Adrenal gland (tissue), 9 donors: ENCODE measurements at regions not wholly inside any gene's neighbourhood (a gene's known extent, or its start where the extent isn't known, plus 50 kb on each side); places are given as distances from the start of the nearest gene placed in this dataset.
"Not testable (repeated sequence)": the region's sequence is repeated elsewhere in the genome, so short reads cannot be mapped to it uniquely, and the experiment has no call there.

Source experiments
- DNase-seq, 7 donors: peaks; one replicate each; pipeline ENCODE4 v3.0.0-alpha.2; 2019 to 2020
- H3K27ac ChIP-seq, 5 donors: fragments of 200-600 bp; sonication (generic) in 4 of 5; 1 replicate in 3 of 5; 2 replicates in 2 of 5; pipeline versions ENCODE4 v1.5.1 to v1.8.0; 2016 to 2020; ENCODE audit warnings: mild to moderate bottlenecking in 1 of 5
- H3K27me3 ChIP-seq: fragments of 200-600 bp; 2 replicates; pipeline ENCODE4 v1.8.0; 2021
- H3K36me3 ChIP-seq, 2 donors: fragments of 200-600 bp; replicated peaks in 1 of 2; 1 replicate in 1 of 2; 2 replicates in 1 of 2; pipeline versions ENCODE4 v1.5.1 to v1.8.0; 2018 to 2022
- H3K4me1 ChIP-seq, 2 donors: fragments of 200-600 bp; replicated peaks in 1 of 2; 1 replicate in 1 of 2; 2 replicates in 1 of 2; pipeline versions ENCODE4 v1.5.1 to v1.8.0; 2018 to 2021
- H3K4me3 ChIP-seq, 4 donors: fragments of 200-600 bp; sonication (generic) in 3 of 4; one replicate each; pipeline ENCODE4 v1.5.1; 2016 to 2018
- H3K9me3 ChIP-seq, 3 donors: fragments of 200-600 bp; sonication (generic) in 1 of 3; replicated peaks in 1 of 3; 1 replicate in 2 of 3; 2 replicates in 1 of 3; pipeline versions ENCODE4 v1.5.1 to v1.8.0; 2016 to 2021
- CTCF ChIP-seq, 6 experiments: fragments of 450-650 bp in 4 of 6; fragments of 200-600 bp in 2 of 6; sonication (generic) in 1 of 6; IDR thresholded peaks; 1 replicate in 5 of 6; 2 replicates in 1 of 6; pipeline versions ENCODE4 v1.5.1 to v1.8.0; 2016 to 2021; ENCODE audit warnings: antibody characterized with exemption in 6 of 6, mild to moderate bottlenecking in 2 of 6, moderate library complexity in 1 of 6
- POLR2A ChIP-seq, 2 donors: fragments of 450-650 bp; IDR thresholded peaks; one replicate each; pipeline ENCODE4 v1.6.1; 2017; ENCODE audit warnings: antibody characterized with exemption in 2 of 2, mild to moderate bottlenecking in 2 of 2, moderate library complexity in 1 of 2
- WGBS, 4 donors: extraction: QIAGEN DNeasy Blood & Tissue Kit in 2 of 4; methylation state at CpG; one replicate each; pipeline versions ENCODE4 v1.1.5 to v1.1.7; 2013 to 2017; 5-methylcytosine and 5-hydroxymethylcytosine counted together
- intact Hi-C, 2 donors: fragments of 100-400 bp; cut with DNase I; formaldehyde crosslinking; loops; one replicate each; pipeline versions ENCODE4 v1.14.1 to v1.15.0; 2022 to 2023
- donor health status: healthy with polysubstance abuse.
- donor health status: Bipolar disorder and iron deficiency.
- donor health status: DM: yes; HTN: yes; CAD: no.
- donor health status: DM: no; HTN: no; CAD: no.
- donor health status: DM: no; HTN: no; CAD: no.

GRCh38 chr2:182545420-182546167 lies 118.8 kb upstream of the PDE1A start:
- Histone ChIP-seq H3K36me3 (no peaks in the 10 kb centered on the region), H3K27ac (no peak overlapping the region), H3K4me1 (no peaks in the 10 kb centered on the region), H3K4me3 (no peak overlapping the region), H3K9me3 (no peaks in the 10 kb centered on the region), H3K27me3 (no peaks in the 10 kb centered on the region)
- TF ChIP-seq POLR2A (IDR thresholded peaks at IDR 0.05) (no peak), CTCF (IDR thresholded peaks at IDR 0.05) (no peak)
- intact Hi-C loops: no loop called here
- no peak for DNase-seq
- WGBS, 4 donors: 69 to 74% (median 72%) methylated on average over 3 of the region's 3 CpGs

GRCh38 chr2:182548031-182548950 lies 121.5 kb upstream of the PDE1A start:
- 41 to 57% (median 48%) methylated on average over 7 of the region's 7 CpGs for WGBS, 4 donors
- intact Hi-C loops: no loop called here
- H3K27ac ChIP-seq: no peak overlapping the region

GRCh38 chr2:182550234-182550633 lies 123.4 kb upstream of the PDE1A start:
- H3K36me3 ChIP-seq: no peaks in the 10 kb centered on the region
- H3K27me3 ChIP-seq: no peaks in the 10 kb centered on the region
- no peaks in the 10 kb centered on the region for H3K4me1 ChIP-seq
- H3K9me3 ChIP-seq: no peaks in the 10 kb centered on the region
- no peak overlapping the region for H3K4me3 ChIP-seq
- H3K27ac ChIP-seq: no peak overlapping the region
- no peak for DNase-seq
- 75 to 85% (median 80%) methylated on average over 4 of the region's 4 CpGs for WGBS, 4 donors
- TF ChIP-seq POLR2A (IDR thresholded peaks at IDR 0.05) (no peak), CTCF (IDR thresholded peaks at IDR 0.05) (no peak)
- intact Hi-C loops: no loop called here

More at GRCh38 chr2:182548031-182548950, 121.5 kb upstream of the PDE1A start:
- H3K4me1 ChIP-seq: no peaks in the 10 kb centered on the region
- H3K27me3 ChIP-seq: no peaks in the 10 kb centered on the region
- no peak for DNase-seq
- H3K9me3 ChIP-seq: no peaks in the 10 kb centered on the region
- TF ChIP-seq CTCF (IDR thresholded peaks at IDR 0.05) (no peak), POLR2A (IDR thresholded peaks at IDR 0.05) (no peak)
- H3K36me3 ChIP-seq: no peaks in the 10 kb centered on the region
- H3K4me3 ChIP-seq: no peak overlapping the region

- WGBS, 4 donors: 85 to 88% (median 87%) methylated on average over 5 of the region's 5 CpGs
- H3K27me3 ChIP-seq, H3K9me3 ChIP-seq, H3K4me1 ChIP-seq, intact Hi-C loops, DNase-seq, H3K27ac ChIP-seq, H3K36me3 ChIP-seq, H3K4me3 ChIP-seq: not testable (repeated sequence)
These were observed 125.4 kb upstream of the PDE1A start for GRCh38 chr2:182552232-182552631.

DNA sequence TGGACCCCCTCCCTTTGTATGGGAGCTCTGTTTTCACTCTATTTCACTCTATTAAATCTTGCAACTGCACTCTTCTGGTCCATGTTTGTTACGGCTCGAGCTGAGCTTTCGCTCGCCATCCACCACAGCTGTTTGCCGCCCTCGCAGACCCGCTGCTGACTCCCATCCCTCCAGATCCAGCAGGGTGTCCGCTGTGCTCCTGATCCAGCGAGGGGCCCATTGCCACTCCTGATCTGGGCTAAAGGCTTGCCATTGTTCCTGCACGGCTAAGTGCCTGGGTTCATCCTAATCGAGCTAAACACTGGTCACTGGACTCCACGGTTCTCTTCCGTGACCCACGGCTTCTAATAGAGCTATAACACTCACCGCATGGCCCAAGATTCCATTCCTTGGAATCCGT lies 125.9 kb upstream of the PDE1A start:
- 87 to 92% (median 89%) methylated on average over 15 to 16 of the region's 16 CpGs for WGBS, 4 donors
- H3K4me1 ChIP-seq, H3K36me3 ChIP-seq, H3K27me3 ChIP-seq, H3K4me3 ChIP-seq, H3K27ac ChIP-seq, intact Hi-C loops, H3K9me3 ChIP-seq, DNase-seq: not testable (repeated sequence)
